Neural cell (in vitro differentiated cells): ENCODE measurements at regions not wholly inside any gene's neighbourhood (a gene's known extent, or its start where the extent isn't known, plus 50 kb on each side); places are given as distances from the start of the nearest gene placed in this dataset.

ENCODE experiments used
- H2AFZ ChIP-seq: fragments of 200-600, 300-800 bp; sonication (generic), shearing (Covaris generic); 2 replicates; pipeline ENCODE4 v1.6.0; 2014; ENCODE audit warnings: low read depth, mild to moderate bottlenecking, antibody characterized with exemption, low read length, moderate library complexity
- H3F3A ChIP-seq: fragments of 200-600 bp; shearing (Covaris generic); 2 replicates; pipeline ENCODE4 v1.6.1; 2016; ENCODE audit warnings: mild to moderate bottlenecking, moderate library complexity, mixed read lengths, antibody characterized with exemption, low read length; ENCODE audit not compliant: insufficient read depth, poor library complexity, severe bottlenecking
- H3K27ac ChIP-seq: fragments of 200-600, 300-800 bp; sonication (generic), shearing (Covaris generic); 2 replicates; pipeline ENCODE4 v1.5.1; 2014; ENCODE audit warnings: mild to moderate bottlenecking, low read length, moderate library complexity
- H3K27me3 ChIP-seq: fragments of 300-800, 200-600 bp; sonication (generic), shearing (Covaris generic); 2 replicates; pipeline ENCODE4 v1.6.0; 2014; ENCODE audit warnings: mild to moderate bottlenecking, low read depth, low read length, moderate library complexity; ENCODE audit not compliant: insufficient read depth
- H3K36me3 ChIP-seq: fragments of 300-800, 200-600 bp; sonication (generic), shearing (Covaris generic); 2 replicates; pipeline ENCODE4 v1.5.1; 2014; ENCODE audit warnings: mild to moderate bottlenecking, antibody characterized with exemption, low read length, moderate library complexity; ENCODE audit not compliant: insufficient read depth
- H3K4me2 ChIP-seq: fragments of 300-800, 200-600 bp; sonication (generic), shearing (Covaris generic); 2 replicates; pipeline ENCODE4 v1.6.0; 2014; ENCODE audit warnings: mild to moderate bottlenecking, low read length
- H3K4me3 ChIP-seq: fragments of 300-800, 200-600 bp; sonication (generic), shearing (Covaris generic); 2 replicates; pipeline ENCODE4 v1.5.1; 2014; ENCODE audit warnings: mild to moderate bottlenecking, low read length, moderate library complexity
- H3K79me2 ChIP-seq: fragments of 200-600 bp; shearing (Covaris generic); replicated peaks from 2 replicates; pipeline ENCODE4 v1.6.0; 2014; ENCODE audit warnings: mild to moderate bottlenecking, low read length, moderate library complexity; ENCODE audit not compliant: insufficient read depth
- H3K9ac ChIP-seq: fragments of 300-800, 200-600 bp; sonication (generic), shearing (Covaris generic); 2 replicates; pipeline ENCODE4 v1.6.1; 2016; ENCODE audit warnings: mild to moderate bottlenecking, low read length, mixed read lengths
- H3K9me2 ChIP-seq: fragments of 200-600 bp; shearing (Covaris generic); 2 replicates; pipeline ENCODE4 v1.6.1; 2016; ENCODE audit warnings: mild to moderate bottlenecking, low read length, mixed read lengths; ENCODE audit not compliant: insufficient read depth
- H3K9me3 ChIP-seq: fragments of 200-600, 300-800 bp; sonication (generic), shearing (Covaris generic); 2 replicates; pipeline ENCODE4 v1.6.1; 2016; ENCODE audit warnings: mild to moderate bottlenecking, mixed run types, low read length, moderate library complexity, mixed read lengths
- H4K20me1 ChIP-seq: fragments of 200-600 bp; shearing (Covaris generic); 2 replicates; pipeline ENCODE4 v1.6.1; 2016; ENCODE audit warnings: mild to moderate bottlenecking, mixed run types; ENCODE audit not compliant: insufficient read depth
- CTCF ChIP-seq: fragments of 450-650 bp; IDR thresholded peaks from 2 replicates; pipeline ENCODE4 v1.5.1; 2014; ENCODE audit warnings: antibody characterized with exemption, mild to moderate bottlenecking, moderate library complexity; ENCODE audit not compliant: poor library complexity, severe bottlenecking
- EP300 ChIP-seq: fragments of 450-650 bp; conservative IDR thresholded peaks from 2 replicates; pipeline ENCODE4 v1.6.1; 2014; ENCODE audit warnings: antibody characterized with exemption, mild to moderate bottlenecking, moderate library complexity; ENCODE audit not compliant: poor library complexity, severe bottlenecking
- EZH2 ChIP-seq: fragments of 200-600, 300-800 bp; shearing (Covaris generic), sonication (generic); IDR thresholded peaks from 2 replicates; pipeline ENCODE4 v1.6.1; 2014; ENCODE audit warnings: antibody characterized with exemption, low read length, borderline replicate concordance, mild to moderate bottlenecking; ENCODE audit not compliant: insufficient read depth, poor library complexity, severe bottlenecking
- MXI1 ChIP-seq: fragments of 450-650 bp; conservative IDR thresholded peaks from 2 replicates; pipeline ENCODE4 v1.6.1; 2014; ENCODE audit warnings: antibody characterized with exemption, mild to moderate bottlenecking; ENCODE audit not compliant: poor library complexity, severe bottlenecking
- POLR2AphosphoS5 ChIP-seq: IDR thresholded peaks from 2 replicates; pipeline ENCODE4 v1.6.1; 2012
- RAD21 ChIP-seq: fragments of 450-650 bp; conservative IDR thresholded peaks from 2 replicates; pipeline ENCODE4 v1.6.1; 2014; ENCODE audit warnings: antibody characterized with exemption, mild to moderate bottlenecking, moderate library complexity
- REST ChIP-seq: IDR thresholded peaks from 2 replicates; pipeline ENCODE4 v1.6.1; 2012; ENCODE audit warnings: borderline replicate concordance
- SMC3 ChIP-seq: fragments of 450-650 bp; conservative IDR thresholded peaks from 2 replicates; pipeline ENCODE4 v1.6.1; 2014; ENCODE audit warnings: antibody characterized with exemption, mild to moderate bottlenecking, moderate library complexity; ENCODE audit not compliant: poor library complexity
- TAF1 ChIP-seq: IDR thresholded peaks from 2 replicates; pipeline ENCODE4 v1.6.1; 2012; ENCODE audit warnings: low read depth

GRCh38 chr10:31253237-31253636, 65.8 kb upstream of the ZEB1 start:
- Histone ChIP-seq H3K27ac (no peak overlapping the region), H3K9me3 (no peaks in the 10 kb centered on the region), H4K20me1 (no peaks in the 10 kb centered on the region), H3K4me3 (no peak overlapping the region), H3K4me2 (no peak overlapping the region), H3K36me3 (no peaks in the 10 kb centered on the region), H3K79me2 (no peaks in the 10 kb centered on the region), H3K9ac (no peak overlapping the region), H3K27me3 (no peaks in the 10 kb centered on the region), H2AFZ (no peak overlapping the region), H3K9me2 (no peaks in the 10 kb centered on the region), H3F3A (no peaks in the 10 kb centered on the region)
- TF ChIP-seq SMC3 (no peak), REST (no peak), MXI1 (no peak), POLR2AphosphoS5 (no peak), CTCF (no peak), RAD21 (no peak), TAF1 (no peak), EZH2 (no peak), EP300 (no peak)

GRCh38 chr10:31261511-31262311, 57.3 kb upstream of the ZEB1 start:
- no peak overlapping the region for H3K9ac ChIP-seq

More at GRCh38 chr10:31261511-31262311, 57.3 kb upstream of the ZEB1 start:
- Histone ChIP-seq H3K4me3 (no peak overlapping the region), H3K36me3 (no peaks in the 10 kb centered on the region), H3F3A (no peaks in the 10 kb centered on the region), H4K20me1 (no peaks in the 10 kb centered on the region), H3K27me3 (no peaks in the 10 kb centered on the region), H3K9me3 (no peaks in the 10 kb centered on the region), H3K27ac (no peak overlapping the region), H3K9me2 (no peaks in the 10 kb centered on the region), H3K4me2 (no peak overlapping the region), H3K79me2 (no peaks in the 10 kb centered on the region), H2AFZ (no peak overlapping the region)
- no peak for TF ChIP-seq MXI1
- TF ChIP-seq REST, result no peak
- no peak for TF ChIP-seq EP300
- no peak for TF ChIP-seq TAF1
- no peak for TF ChIP-seq RAD21
- TF ChIP-seq POLR2AphosphoS5, result no peak
- TF ChIP-seq CTCF, result no peak
- TF ChIP-seq SMC3, result no peak
- TF ChIP-seq EZH2, result no peak
